ENCODE measurements at regions not wholly inside any gene's neighbourhood (a gene's known extent, or its start where the extent isn't known, plus 50 kb on each side); places are given as distances from the start of the nearest gene placed in this dataset.
"Not testable (repeated sequence)": the region's sequence is repeated elsewhere in the genome, so short reads cannot be mapped to it uniquely, and the experiment has no call there.

DNA sequence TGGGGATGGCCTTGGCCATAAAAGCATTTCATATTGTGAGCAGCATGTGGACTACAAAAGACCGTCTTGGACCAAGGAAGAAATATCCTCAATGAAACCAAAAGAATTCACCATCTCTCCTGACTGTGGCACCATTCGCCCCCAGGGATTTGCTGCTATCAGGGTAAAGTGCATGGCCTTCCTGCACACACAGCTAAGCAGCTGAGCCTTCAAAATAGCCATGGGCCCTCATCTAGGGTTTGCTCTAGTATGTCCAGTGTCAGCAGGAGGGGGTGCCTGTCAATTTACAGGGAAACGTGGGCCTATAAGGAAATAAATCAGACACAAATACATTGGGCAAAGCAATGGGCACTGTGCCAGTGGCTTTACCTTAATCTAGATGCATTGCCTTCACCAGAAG, 296.6 kb upstream of the NBPF12 start:
- DNase-seq (ENCODE audit: low read depth in 2 of 2), result not testable (repeated sequence)

DNA sequence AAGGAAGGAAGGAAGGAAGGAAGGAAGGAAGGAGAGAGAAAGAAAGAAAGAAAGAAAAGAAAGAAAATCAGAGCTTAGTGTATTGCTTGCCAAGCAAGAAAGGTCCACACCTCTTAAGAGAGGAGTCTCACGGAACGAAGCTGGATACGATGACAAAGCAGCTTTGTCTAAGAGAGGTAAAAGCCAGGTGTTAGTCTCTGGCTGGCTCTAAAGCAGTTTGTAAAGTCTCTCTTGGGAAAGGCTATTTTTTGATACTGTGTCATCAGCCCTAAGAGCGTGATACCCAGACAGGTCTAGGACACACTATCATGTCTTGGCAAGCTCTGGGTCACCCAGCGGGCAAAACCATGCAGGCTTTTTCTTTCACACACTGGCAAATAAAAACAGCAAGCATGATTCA, 297.5 kb upstream of the NBPF12 start:
- not testable (repeated sequence) for DNase-seq (ENCODE audit: low read depth in 2 of 2)

GRCh38 chr1:146630302-146630701, 307.8 kb upstream of the NBPF12 start:
- not testable (repeated sequence) for DNase-seq (ENCODE audit: low read depth in 2 of 2)

- not testable (repeated sequence) for DNase-seq (ENCODE audit: low read depth in 2 of 2)
Observed at GRCh38 chr1:146618582-146618981, 319.5 kb upstream of the NBPF12 start.

DNA sequence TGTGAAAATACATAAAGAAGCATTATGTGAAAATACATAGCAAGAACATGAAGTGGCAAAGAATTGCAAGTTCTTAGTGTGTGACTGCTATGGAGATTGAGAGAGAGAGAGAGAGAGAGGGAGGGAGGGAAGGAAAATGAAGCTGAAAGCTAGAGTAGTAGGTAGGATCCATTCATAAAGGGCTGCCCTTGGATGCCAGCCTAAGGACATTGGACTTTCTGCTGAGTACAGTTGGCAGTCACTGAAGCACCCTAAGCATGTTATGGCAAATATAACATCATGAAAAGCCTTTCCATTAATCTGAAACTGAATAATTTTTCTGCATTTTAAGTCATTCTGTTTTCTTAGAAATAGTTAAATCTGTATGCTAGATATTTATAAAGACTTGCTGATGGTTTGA, 333.4 kb upstream of the NBPF12 start:
- not testable (repeated sequence) for DNase-seq (ENCODE audit: low read depth in 2 of 2)

GRCh38 chr1:146600720-146601307, 337.3 kb upstream of the NBPF12 start:
- DNase-seq (ENCODE audit: low read depth in 2 of 2), result not testable (repeated sequence)

GRCh38 chr1:146599906-146600305, 338.2 kb upstream of the NBPF12 start:
- DNase-seq (ENCODE audit: low read depth in 2 of 2), result not testable (repeated sequence)

GRCh38 chr1:146581229-146581628, 352.4 kb upstream of the NOTCH2NLA start:
- DNase-seq (ENCODE audit: low read depth in 2 of 2), result not testable (repeated sequence)

GRCh38 chr1:146567541-146567940, 338.7 kb upstream of the NOTCH2NLA start:
- DNase-seq (ENCODE audit: low read depth in 2 of 2), result not testable (repeated sequence)

GRCh38 chr1:146558032-146558431, 329.2 kb upstream of the NOTCH2NLA start:
- not testable (repeated sequence) for DNase-seq (ENCODE audit: low read depth in 2 of 2)

- not testable (repeated sequence) for DNase-seq (ENCODE audit: low read depth in 2 of 2)
Observed at GRCh38 chr1:146556405-146556804, 327.6 kb upstream of the NOTCH2NLA start.

DNA sequence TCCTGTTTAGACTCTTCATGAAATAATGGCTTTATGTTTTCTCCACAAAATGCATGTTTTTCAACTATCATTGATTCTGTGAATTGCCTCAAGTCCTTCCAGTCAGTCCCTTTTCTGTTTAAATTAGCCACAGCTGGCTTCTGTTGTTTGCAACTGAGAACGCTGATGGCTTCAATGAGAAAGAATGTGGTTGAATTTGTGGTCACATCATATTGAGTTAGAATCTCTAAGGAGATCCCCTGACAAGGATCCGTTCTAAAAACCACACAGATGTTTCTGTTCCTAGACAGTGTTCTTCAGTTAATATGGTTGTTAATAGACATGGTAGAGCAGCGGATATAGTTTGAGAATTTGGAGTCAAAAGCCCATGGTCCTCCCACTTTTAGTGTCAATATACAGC, 323.6 kb upstream of the NOTCH2NLA start:
- not testable (repeated sequence) for DNase-seq (ENCODE audit: low read depth in 2 of 2)

- DNase-seq (ENCODE audit: low read depth in 2 of 2), result not testable (repeated sequence)
Observed at GRCh38 chr1:146548684-146549083, 319.9 kb upstream of the NOTCH2NLA start.

DNA sequence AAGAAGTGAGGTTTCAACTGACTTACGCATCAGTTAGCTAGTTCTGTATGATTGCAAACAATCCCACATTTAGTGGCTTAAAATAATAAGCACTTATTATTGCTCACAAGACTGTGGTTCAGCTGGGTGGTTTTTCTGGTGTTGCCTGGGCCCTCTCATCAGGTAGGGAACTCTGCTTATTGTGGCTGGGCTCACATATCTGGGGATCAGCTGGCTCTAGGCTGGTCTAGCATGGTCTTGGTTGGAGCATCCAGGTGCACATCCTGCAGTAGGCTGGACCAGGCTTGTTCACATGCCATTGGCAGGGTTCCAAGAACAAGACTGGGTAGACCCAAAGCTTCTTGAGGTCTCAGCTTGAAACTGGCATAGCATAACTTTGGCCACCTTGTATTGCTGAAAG, 317.4 kb upstream of the NOTCH2NLA start:
- not testable (repeated sequence) for DNase-seq (ENCODE audit: low read depth in 2 of 2)

DNA sequence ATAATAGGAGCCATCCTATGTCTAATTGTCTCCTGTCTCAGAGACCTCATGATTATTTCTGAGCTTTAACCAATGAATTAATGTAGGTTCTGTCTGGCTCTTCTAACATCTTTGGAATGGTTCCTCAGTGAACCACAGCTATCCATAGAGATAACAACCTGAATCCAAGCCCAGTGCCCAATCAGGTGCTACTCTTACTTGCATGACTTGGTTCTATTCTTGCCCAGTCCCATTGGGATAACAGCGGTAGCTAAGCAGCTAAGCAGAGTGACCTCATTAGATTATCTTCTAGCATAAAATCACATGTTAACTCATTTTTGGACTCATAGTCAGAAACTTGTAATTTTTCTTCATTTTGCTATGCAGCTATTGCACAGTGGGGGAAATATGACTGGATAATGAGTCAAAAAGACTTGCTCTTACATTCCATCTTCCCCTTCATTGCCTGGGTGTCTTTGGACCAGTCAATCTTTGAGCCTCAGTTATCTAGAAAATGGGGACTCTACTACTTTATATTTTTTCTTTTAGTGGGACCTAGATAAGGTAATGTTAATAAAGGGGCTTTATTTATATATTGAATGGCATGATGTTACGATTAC, 309.1 kb upstream of the NOTCH2NLA start:
- not testable (repeated sequence) for DNase-seq (ENCODE audit: low read depth in 2 of 2)

DNA sequence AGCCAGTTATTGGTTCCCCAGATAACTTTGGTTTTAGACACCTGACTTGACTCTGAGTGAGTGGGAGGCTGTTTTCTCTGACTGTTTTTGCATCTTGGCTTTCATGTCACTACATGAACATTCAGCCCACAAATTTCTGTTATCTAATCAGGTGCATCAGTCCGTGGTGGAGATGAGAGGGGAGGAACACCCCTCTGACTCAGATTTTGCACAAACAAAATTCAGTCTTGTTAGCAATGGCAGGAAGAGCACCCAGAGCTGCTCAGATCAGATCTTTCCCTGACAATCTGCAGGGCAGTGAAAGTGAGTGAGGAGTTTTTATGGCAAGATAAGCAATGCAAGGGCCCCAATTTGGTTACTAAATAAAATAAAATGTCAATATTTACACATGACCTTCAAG, 307.2 kb upstream of the NOTCH2NLA start:
- not testable (repeated sequence) for DNase-seq (ENCODE audit: low read depth in 2 of 2)

GRCh38 chr1:146535575-146535974, 306.8 kb upstream of the NOTCH2NLA start:
- DNase-seq (ENCODE audit: low read depth in 2 of 2), result not testable (repeated sequence)

DNA sequence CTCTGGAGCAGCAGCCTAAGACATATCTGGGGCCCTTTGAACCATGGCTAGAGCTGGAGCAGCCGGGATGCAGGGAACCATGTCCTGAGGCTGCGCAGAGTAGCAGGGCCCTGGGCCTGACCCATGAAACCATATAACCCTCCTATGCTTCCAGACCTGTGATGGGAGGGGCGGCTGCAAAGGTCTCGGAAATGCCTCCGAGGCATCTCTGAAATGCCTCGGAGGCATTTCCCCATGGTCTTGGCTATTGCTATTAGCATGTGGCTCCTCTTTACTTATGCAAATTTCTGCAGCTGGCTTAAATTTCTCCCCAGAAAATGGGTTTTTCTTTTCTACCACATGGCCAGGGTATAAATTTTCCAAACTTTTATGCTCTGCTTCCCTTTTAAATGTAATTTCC, 302.1 kb upstream of the NOTCH2NLA start:
- not testable (repeated sequence) for DNase-seq (ENCODE audit: low read depth in 2 of 2)

DNA sequence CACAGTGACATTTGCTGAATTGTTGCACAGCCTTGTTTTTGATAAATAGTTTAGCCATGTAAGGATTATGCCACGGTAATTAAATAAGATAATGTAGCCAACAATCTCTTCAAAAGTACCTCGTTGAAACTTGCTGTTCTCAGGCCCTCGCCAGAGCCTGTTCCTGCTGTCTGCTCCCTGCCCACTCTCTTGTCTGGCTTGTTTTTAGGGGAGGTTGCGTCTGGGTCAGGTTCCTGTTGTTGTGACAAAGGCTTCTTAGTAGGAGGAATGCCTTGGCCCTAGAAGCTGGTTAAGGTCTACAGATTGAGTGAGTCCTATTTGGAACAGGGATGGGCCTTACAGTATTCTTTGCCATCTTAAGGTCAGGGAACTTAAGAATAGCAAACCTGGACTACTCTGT, 294.0 kb upstream of the NOTCH2NLA start:
- not testable (repeated sequence) for DNase-seq (ENCODE audit: low read depth in 2 of 2)

DNA sequence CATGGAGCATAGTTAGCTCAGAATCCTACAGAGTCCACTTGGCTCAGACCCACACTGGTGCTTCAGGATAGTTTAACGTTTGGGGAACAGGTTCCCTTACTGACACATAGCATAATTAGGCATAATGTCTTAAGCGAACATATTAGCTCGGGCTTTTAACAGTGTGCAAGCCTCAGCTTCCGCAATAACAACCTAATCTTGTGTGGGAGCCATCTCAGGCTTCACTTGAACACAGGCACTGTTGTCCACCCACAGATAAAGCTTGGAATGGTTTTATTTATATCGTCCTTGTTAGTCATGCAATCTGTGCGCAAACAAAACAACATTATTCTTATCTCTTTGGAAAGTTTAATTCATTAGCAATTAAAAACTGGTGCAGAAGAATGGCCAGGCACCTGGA, 293.5 kb upstream of the NOTCH2NLA start:
- not testable (repeated sequence) for DNase-seq (ENCODE audit: low read depth in 2 of 2)

- not testable (repeated sequence) for DNase-seq (ENCODE audit: low read depth in 2 of 2)
Observed at GRCh38 chr1:146521804-146522203, 293.0 kb upstream of the NOTCH2NLA start.

- DNase-seq (ENCODE audit: low read depth in 2 of 2), result not testable (repeated sequence)
Observed at GRCh38 chr1:146513754-146514153, 284.9 kb upstream of the NOTCH2NLA start.

- DNase-seq (ENCODE audit: low read depth in 2 of 2), result not testable (repeated sequence)
Observed at GRCh38 chr1:146511047-146511777, 282.4 kb upstream of the NOTCH2NLA start.
